Lung (tissue), 11 donors: ENCODE measurements at regions not wholly inside any gene's neighbourhood (a gene's known extent, or its start where the extent isn't known, plus 50 kb on each side); places are given as distances from the start of the nearest gene placed in this dataset.

Source experiments
- ATAC-seq: fragments of 200-7000 bp; cut with Tn5 transposase; one replicate; pipeline ENCODE4 v1.9.1; 2020; ENCODE audit warnings: moderate number of reproducible peaks; ENCODE audit not compliant: insufficient read depth, low FRiP score
- DNase-seq, 3 donors: peaks; one replicate each; pipeline ENCODE4 v3.0.0-alpha.2; 2013 to 2017
- H3K27ac ChIP-seq, 2 donors: one replicate each; pipeline ENCODE4 v1.5.1; 2013; ENCODE audit warnings: mild to moderate bottlenecking in 2 of 2, moderate library complexity in 2 of 2, control low read depth in 1 of 2, inconsistent platforms in 1 of 2, low read depth in 1 of 2, low read length in 1 of 2
- H3K27me3 ChIP-seq, 3 donors: one replicate each; pipeline ENCODE4 v1.5.1; 2013; ENCODE audit warnings: low read length in 2 of 3; ENCODE audit not compliant: control insufficient read depth in 3 of 3, insufficient read depth in 3 of 3
- H3K36me3 ChIP-seq, 4 donors: one replicate each; pipeline ENCODE4 v1.5.1; 2013; ENCODE audit warnings: low read length in 4 of 4, mild to moderate bottlenecking in 1 of 4, moderate library complexity in 1 of 4; ENCODE audit not compliant: control insufficient read depth in 4 of 4, insufficient read depth in 4 of 4
- H3K4me1 ChIP-seq, 5 donors: one replicate each; pipeline ENCODE4 v1.5.1; 2013; ENCODE audit warnings: low read length in 5 of 5, mild to moderate bottlenecking in 2 of 5, moderate library complexity in 1 of 5; ENCODE audit not compliant: control insufficient read depth in 5 of 5, insufficient read depth in 5 of 5
- H3K4me3 ChIP-seq: one replicate; pipeline ENCODE4 v1.5.1; 2013; ENCODE audit warnings: mild to moderate bottlenecking, control low read depth, moderate library complexity
- H3K9ac ChIP-seq, 2 donors: one replicate each; pipeline ENCODE4 v1.5.1; 2013; ENCODE audit warnings: low read length in 2 of 2, control low read depth in 1 of 2; ENCODE audit not compliant: insufficient read depth in 1 of 2
- H3K9me3 ChIP-seq, 4 donors: one replicate each; pipeline ENCODE4 v1.5.1; 2013; ENCODE audit warnings: low read length in 3 of 4, mild to moderate bottlenecking in 1 of 4, moderate library complexity in 1 of 4; ENCODE audit not compliant: control insufficient read depth in 4 of 4, insufficient read depth in 3 of 4
- CTCF ChIP-seq: IDR thresholded peaks from 2 replicates; pipeline ENCODE4 v1.5.1; 2012; ENCODE audit warnings: mild to moderate bottlenecking; ENCODE audit errors: control extremely low read depth, extremely low read depth
- WGBS, 2 donors: extraction: QIAGEN DNeasy Blood & Tissue Kit; methylation state at CpG; one replicate each; pipeline ENCODE4 v1.1.7; 2013; 5-methylcytosine and 5-hydroxymethylcytosine counted together
- donor health status: control.
- donor health status: control.
- donor health status: Bipolar disorder and iron deficiency.
- donor health status: healthy.
- donor health status: DM: yes; HTN: yes; CAD: no.

- 91 to 97% methylated on average over 1 of the region's 1 CpG for WGBS, 2 donors
- H3K9ac ChIP-seq, result no peak overlapping the region
- H3K27ac ChIP-seq, result no peak overlapping the region
- no peak overlapping the region for H3K4me3 ChIP-seq
- no peaks in the 10 kb centered on the region for H3K4me1 ChIP-seq
- no peaks in the 10 kb centered on the region for H3K27me3 ChIP-seq
- DNase-seq, result no peak
- H3K9me3 ChIP-seq, result no peaks in the 10 kb centered on the region
- no peaks in the 10 kb centered on the region for H3K36me3 ChIP-seq
- ATAC-seq, result no peak
- TF ChIP-seq CTCF, result no peak
Measured at GRCh38 chr5:96022971-96023370, 61.3 kb upstream of the ELL2 start.

GRCh38 chr5:96017951-96018350 is 56.3 kb upstream of the ELL2 start:
- Histone ChIP-seq H3K36me3 (no peaks in the 10 kb centered on the region), H3K4me1 (no peaks in the 10 kb centered on the region), H3K9me3 (no peaks in the 10 kb centered on the region), H3K9ac (no peak overlapping the region), H3K4me3 (no peak overlapping the region), H3K27ac (no peak overlapping the region), H3K27me3 (no peaks in the 10 kb centered on the region)
- ATAC-seq (no peak), DNase-seq (peak in 2 of 3 donors; percentile 12 to 28)
- 48 to 59% methylated on average over 1 of the region's 1 CpG for WGBS, 2 donors
- TF ChIP-seq CTCF, result no peak

DNA sequence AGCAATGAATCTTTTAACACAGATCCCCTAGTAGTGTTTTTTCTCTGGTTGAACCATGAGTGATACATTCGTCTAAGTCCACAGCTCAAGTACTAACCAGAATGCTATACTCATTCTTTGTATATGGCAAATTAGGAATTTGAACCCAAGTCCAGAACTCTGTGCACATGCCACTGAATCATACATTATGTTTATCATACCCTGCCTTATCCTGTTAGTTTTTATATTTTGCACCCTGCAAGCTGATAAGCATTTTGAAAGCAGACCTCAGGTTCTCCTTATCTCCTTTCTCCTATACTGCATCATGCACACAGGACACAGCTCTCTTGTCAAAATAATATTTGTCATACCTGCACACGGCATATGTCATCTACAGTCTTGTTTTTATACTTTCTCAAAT is 54.6 kb upstream of the ELL2 start:
- Histone ChIP-seq H3K27me3 (no peaks in the 10 kb centered on the region), H3K27ac (no peak overlapping the region), H3K9me3 (no peaks in the 10 kb centered on the region), H3K9ac (no peak overlapping the region), H3K4me3 (no peak overlapping the region), H3K4me1 (no peaks in the 10 kb centered on the region), H3K36me3 (no peaks in the 10 kb centered on the region)
- no peak for TF ChIP-seq CTCF
- WGBS, 2 donors, result 89 to 91% methylated on average over 2 of the region's 2 CpGs
- DNase-seq, result no peak
- ATAC-seq, result no peak

- TF ChIP-seq CTCF, result no peak
- H3K9ac ChIP-seq, result no peak overlapping the region
- no peak for ATAC-seq
- H3K36me3 ChIP-seq, result no peaks in the 10 kb centered on the region
- H3K9me3 ChIP-seq, result no peaks in the 10 kb centered on the region
- H3K4me1 ChIP-seq, result no peaks in the 10 kb centered on the region
- no peak overlapping the region for H3K4me3 ChIP-seq
- no peaks in the 10 kb centered on the region for H3K27me3 ChIP-seq
- no peak overlapping the region for H3K27ac ChIP-seq
- 94 to 99% methylated on average over 1 of the region's 1 CpG for WGBS, 2 donors
- DNase-seq, result no peak
Measured at GRCh38 chr5:96015709-96016108, 54.1 kb upstream of the ELL2 start.
